Astrocyte of the cerebellum (primary cell): ENCODE measurements at regions not wholly inside any gene's neighbourhood (a gene's known extent, or its start where the extent isn't known, plus 50 kb on each side); places are given as distances from the start of the nearest gene placed in this dataset.

Source experiments
- DNase-seq: peaks from one replicate; pipeline ENCODE4 v3.0.0-alpha.2; 2011; ENCODE audit warnings: low read depth
- H3K4me3 ChIP-seq: 2 replicates; pipeline ENCODE4 v1.5.1; 2011; ENCODE audit warnings: mild to moderate bottlenecking, low read depth, low read length, moderate library complexity
- in situ Hi-C: cut with HindIII; loops from 2 replicates; pipeline ENCODE4 v1.10.0; 2017; ENCODE audit warnings: low sequenced_read_pairs
- TF ChIP-seq, protein P1 (sequence below): IDR thresholded peaks from 2 replicates; pipeline ENCODE4 v1.5.1; 2012; ENCODE audit warnings: low read length, low read depth, moderate library complexity, mild to moderate bottlenecking; ENCODE audit errors: missing control alignments

DNA sequence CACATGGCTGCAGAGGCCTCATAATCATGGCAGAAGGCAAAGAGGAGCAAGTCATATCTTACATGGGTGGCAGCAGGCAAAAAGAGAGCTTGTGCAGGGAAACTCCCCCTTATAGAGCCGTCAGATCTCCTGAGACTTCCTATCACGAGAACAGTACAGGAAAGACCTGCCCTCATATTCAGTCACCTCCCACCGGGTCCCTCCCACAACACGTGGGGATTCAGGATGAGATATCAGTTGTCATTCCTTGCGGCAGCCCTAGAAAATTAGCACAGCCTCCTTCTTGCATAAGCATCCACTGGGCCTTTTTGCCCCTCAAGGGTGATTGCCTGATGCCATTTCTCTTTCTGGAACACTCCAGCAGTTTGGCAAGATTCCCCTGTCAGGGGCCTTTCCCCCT lies 61.7 kb upstream of the STX18 start:
- TF ChIP-seq, protein P1, sequence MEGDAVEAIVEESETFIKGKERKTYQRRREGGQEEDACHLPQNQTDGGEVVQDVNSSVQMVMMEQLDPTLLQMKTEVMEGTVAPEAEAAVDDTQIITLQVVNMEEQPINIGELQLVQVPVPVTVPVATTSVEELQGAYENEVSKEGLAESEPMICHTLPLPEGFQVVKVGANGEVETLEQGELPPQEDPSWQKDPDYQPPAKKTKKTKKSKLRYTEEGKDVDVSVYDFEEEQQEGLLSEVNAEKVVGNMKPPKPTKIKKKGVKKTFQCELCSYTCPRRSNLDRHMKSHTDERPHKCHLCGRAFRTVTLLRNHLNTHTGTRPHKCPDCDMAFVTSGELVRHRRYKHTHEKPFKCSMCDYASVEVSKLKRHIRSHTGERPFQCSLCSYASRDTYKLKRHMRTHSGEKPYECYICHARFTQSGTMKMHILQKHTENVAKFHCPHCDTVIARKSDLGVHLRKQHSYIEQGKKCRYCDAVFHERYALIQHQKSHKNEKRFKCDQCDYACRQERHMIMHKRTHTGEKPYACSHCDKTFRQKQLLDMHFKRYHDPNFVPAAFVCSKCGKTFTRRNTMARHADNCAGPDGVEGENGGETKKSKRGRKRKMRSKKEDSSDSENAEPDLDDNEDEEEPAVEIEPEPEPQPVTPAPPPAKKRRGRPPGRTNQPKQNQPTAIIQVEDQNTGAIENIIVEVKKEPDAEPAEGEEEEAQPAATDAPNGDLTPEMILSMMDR = no peak
- DNase-seq = no peak
- no peak overlapping the region for H3K4me3 ChIP-seq
- in situ Hi-C loops = no loop called here

DNA sequence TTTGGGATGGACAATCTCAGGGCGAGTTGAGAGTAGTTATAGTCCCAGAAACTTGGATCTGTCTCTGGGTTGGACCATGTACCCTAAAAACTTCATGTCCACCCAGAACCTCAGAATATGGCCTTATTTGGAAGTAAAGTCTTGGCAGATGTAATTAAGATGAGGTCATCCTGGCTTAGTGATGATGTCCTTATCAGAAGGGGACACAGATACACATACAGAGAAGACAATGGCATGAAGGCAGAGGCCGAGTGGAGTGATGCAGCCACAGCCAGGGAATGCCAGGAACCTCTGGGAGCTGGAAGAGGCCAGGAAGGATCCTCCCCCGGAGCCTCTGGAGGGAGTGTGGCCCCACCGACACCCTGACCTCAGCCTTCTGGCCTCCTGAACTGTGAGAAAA lies 61.2 kb upstream of the STX18 start:
- in situ Hi-C loops = no loop called here
- no peak for DNase-seq
- TF ChIP-seq, protein P1 = no peak
- no peak overlapping the region for H3K4me3 ChIP-seq

DNA sequence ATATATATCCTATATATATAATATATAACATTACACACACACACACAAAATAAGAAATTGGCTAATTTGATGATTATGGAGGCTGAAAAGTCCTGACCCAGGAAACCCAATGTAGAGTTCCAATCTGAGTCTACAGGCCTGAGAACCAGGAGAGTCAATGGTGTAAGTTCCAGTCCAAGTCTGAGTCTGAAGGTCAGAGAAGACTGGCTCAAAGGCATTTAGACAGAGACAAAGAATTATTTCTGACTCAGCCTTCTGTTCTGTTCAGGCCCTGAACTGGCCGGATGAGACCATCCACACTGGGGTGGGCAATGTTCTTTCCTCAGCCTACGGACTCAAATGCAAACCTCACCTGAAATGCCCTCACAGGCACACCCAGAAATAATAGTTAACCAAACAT lies 60.6 kb upstream of the STX18 start:
- DNase-seq = no peak
- no peak overlapping the region for H3K4me3 ChIP-seq
- TF ChIP-seq, protein P1 = no peak
- in situ Hi-C loops = no loop called here

DNA sequence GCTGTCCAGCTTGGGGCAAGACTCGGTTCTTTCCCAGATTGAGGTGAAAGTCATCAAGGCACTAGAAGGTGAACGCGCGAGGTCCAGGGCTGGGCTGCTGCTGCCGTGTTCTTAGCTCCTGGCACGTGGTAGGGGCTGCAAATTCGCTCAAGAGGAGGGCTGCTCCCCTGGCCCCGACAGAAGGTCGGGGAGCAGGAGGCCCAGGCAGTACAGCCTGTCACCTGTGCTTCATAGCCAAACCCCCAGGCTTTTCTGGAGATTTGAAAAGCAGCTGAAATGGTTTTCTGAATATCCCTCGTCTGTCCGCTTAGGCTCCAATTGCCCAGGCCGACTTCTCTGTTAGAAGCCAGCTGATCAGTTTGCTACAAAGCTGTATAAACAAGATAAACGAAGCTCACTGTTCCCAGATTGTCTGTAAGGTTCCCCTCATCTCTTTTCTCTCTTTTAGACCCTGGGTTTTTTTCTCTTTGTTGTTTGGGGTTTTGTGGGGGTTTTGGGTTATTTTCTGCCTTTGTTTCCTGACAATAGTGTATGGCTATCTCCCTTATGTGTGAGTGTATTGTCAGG lies 60.0 kb upstream of the STX18 start:
- TF ChIP-seq, protein P1 = no peak
- no peak overlapping the region for H3K4me3 ChIP-seq
- in situ Hi-C loops = no loop called here
- no peak for DNase-seq

DNA sequence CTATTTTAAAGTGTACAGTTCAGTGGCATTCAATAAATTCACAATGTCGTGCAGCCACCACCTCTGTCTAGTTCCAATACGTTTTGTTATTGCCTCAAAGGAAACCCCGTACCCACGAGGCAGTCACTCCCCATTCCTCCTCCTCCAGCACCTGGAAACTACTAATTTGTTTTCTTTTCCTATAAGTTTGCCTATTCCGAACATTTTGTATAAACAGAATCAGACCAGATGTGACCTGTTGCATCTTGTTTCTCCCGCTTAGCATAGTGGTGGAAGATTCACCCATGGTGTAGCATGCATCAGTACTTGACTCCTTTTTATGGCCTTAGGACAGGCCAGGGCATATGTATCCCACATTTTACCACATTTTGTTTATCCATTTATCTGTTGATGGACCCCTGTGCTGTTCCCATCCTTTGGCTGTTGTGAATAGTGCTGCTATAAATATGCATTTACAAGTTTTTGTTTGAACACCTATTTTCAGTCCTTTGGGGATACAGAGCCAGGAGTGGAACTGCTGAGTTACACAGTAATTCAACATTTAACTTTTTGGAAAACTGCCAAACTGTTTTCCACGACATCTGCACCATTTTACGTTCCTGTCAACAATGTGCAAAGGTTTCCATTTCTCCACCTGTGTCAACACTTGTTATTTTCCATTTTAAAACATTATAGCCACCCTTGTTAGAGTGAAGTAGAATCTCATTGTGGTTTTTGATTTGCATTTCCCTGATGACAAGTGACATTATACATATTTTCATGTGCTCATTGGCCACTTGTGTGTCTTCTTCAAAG lies 57.8 kb upstream of the STX18 start:
- in situ Hi-C loops = no loop called here
- no peak overlapping the region for H3K4me3 ChIP-seq
- TF ChIP-seq, protein P1 = no peak
- DNase-seq = no peak

DNA sequence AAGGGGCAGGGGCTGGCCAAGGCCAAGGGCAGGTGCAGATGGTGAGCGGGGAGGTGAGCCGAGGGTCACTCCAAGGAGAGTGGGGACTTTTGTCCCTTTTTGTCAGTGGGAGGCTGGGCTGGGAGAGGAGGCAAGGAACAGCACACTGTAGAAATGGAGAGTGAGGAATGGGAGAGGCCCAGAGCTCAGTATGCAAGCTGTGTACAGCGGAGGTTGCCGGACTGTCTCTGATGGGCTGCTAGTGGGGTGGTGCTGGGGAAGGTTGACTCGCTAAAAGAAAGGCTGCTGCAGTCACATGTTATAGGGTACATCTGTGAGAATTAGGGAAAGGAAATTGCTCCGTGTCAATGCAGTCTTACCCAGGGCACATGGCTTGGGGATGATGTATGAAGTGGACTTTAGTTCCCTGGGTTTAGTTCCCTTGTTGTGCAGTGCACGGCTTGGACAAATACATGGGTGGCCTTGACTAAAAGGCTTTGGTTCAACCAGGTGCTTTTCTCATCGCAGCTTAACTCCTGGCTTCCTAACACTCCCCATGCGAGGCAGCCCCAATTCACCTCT lies 57.1 kb upstream of the STX18 start:
- in situ Hi-C loops = no loop called here
- TF ChIP-seq, protein P1 = no peak
- DNase-seq = no peak

More for the DNA sequence above, 57.1 kb upstream of the STX18 start:
- H3K4me3 ChIP-seq = no peak overlapping the region
